ENCODE measurements at regions not wholly inside any gene's neighbourhood (a gene's known extent, or its start where the extent isn't known, plus 50 kb on each side); places are given as distances from the start of the nearest gene placed in this dataset.

GRCh38 chr5:67437905-67438845 is 241.6 kb upstream of the CD180 start:
- Mint-ChIP-seq H3K27ac (no peak overlapping the region), H3K4me3 (no peak overlapping the region), H3K4me1 (peaks cover 0 to 5% (median 0%) of the 10 kb centered on the region in 3 donors), H3K27me3 (peaks cover 0 to 8% (median 3%) of the 10 kb centered on the region in 3 donors), H3K36me3 (no peaks in the 10 kb centered on the region), H3K9me3 (no peaks in the 10 kb centered on the region)
- ATAC-seq (ENCODE audit: low read depth in 2 of 2), result no peak
- DNase-seq, result no peak

GRCh38 chr5:67435032-67435431 is 238.4 kb upstream of the CD180 start:
- no peaks in the 10 kb centered on the region for H3K36me3 Mint-ChIP-seq
- ATAC-seq (ENCODE audit: low read depth in 2 of 2) (no peak), DNase-seq (no peak)
- peaks cover 0 to 5% (median 0%) of the 10 kb centered on the region in 3 donors for H3K4me1 Mint-ChIP-seq
- H3K4me3 Mint-ChIP-seq, result no peak overlapping the region
- no peaks in the 10 kb centered on the region for H3K9me3 Mint-ChIP-seq
- H3K27ac Mint-ChIP-seq, result no peak overlapping the region
- H3K27me3 Mint-ChIP-seq, result peaks cover 0 to 8% (median 3%) of the 10 kb centered on the region in 3 donors

- H3K9me3 Mint-ChIP-seq, result no peaks in the 10 kb centered on the region
- H3K27me3 Mint-ChIP-seq, result peaks cover 0 to 8% (median 3%) of the 10 kb centered on the region in 3 donors
- peaks cover 0 to 5% (median 0%) of the 10 kb centered on the region in 3 donors for H3K4me1 Mint-ChIP-seq
- no peak overlapping the region for H3K4me3 Mint-ChIP-seq
- no peak overlapping the region for H3K27ac Mint-ChIP-seq
- no peak for DNase-seq
- no peak for ATAC-seq (ENCODE audit: low read depth in 2 of 2)
- H3K36me3 Mint-ChIP-seq, result no peaks in the 10 kb centered on the region
These were observed 237.9 kb upstream of the CD180 start for GRCh38 chr5:67434466-67434865.

- Mint-ChIP-seq H3K36me3 (no peaks in the 10 kb centered on the region), H3K9me3 (peaks cover 0 to 5% (median 0%) of the 10 kb centered on the region in 7 donors), H3K27me3 (peaks cover 0 to 3% (median 0%) of the 10 kb centered on the region in 3 donors), H3K27ac (no peak overlapping the region), H3K4me1 (peaks cover 0 to 5% (median 0%) of the 10 kb centered on the region in 3 donors), H3K4me3 (no peak overlapping the region)
- no peak for DNase-seq
- ATAC-seq (ENCODE audit: low read depth in 2 of 2), result no peak
These were observed 236.0 kb upstream of the CD180 start for GRCh38 chr5:67432606-67433005.

GRCh38 chr5:67431191-67431590 is 234.6 kb upstream of the CD180 start:
- H3K4me3 Mint-ChIP-seq, result no peak overlapping the region
- H3K9me3 Mint-ChIP-seq, result peaks cover 0 to 5% (median 0%) of the 10 kb centered on the region in 7 donors
- peaks cover 0 to 3% (median 0%) of the 10 kb centered on the region in 3 donors for H3K27me3 Mint-ChIP-seq
- H3K4me1 Mint-ChIP-seq, result no peaks in the 10 kb centered on the region
- H3K27ac Mint-ChIP-seq, result no peak overlapping the region
- ATAC-seq (ENCODE audit: low read depth in 2 of 2), result no peak
- DNase-seq, result no peak
- no peaks in the 10 kb centered on the region for H3K36me3 Mint-ChIP-seq

- Mint-ChIP-seq H3K9me3 (peaks cover 0 to 5% (median 0%) of the 10 kb centered on the region in 7 donors), H3K27me3 (no peaks in the 10 kb centered on the region), H3K27ac (no peak overlapping the region), H3K36me3 (no peaks in the 10 kb centered on the region), H3K4me1 (no peaks in the 10 kb centered on the region), H3K4me3 (no peak overlapping the region)
- ATAC-seq (ENCODE audit: low read depth in 2 of 2) (no peak), DNase-seq (no peak)
These were observed 231.3 kb upstream of the CD180 start for GRCh38 chr5:67427850-67428298.

GRCh38 chr5:67426961-67427849 is 230.6 kb upstream of the CD180 start:
- Mint-ChIP-seq H3K4me3 (no peak overlapping the region), H3K9me3 (peaks cover 0 to 5% (median 0%) of the 10 kb centered on the region in 7 donors), H3K27ac (no peak overlapping the region), H3K36me3 (no peaks in the 10 kb centered on the region), H3K4me1 (no peaks in the 10 kb centered on the region), H3K27me3 (no peaks in the 10 kb centered on the region)
- DNase-seq, result no peak
- ATAC-seq (ENCODE audit: low read depth in 2 of 2), result no peak

GRCh38 chr5:67425514-67425913 is 228.9 kb upstream of the CD180 start:
- Mint-ChIP-seq H3K36me3 (no peaks in the 10 kb centered on the region), H3K27ac (no peak overlapping the region), H3K4me3 (no peak overlapping the region), H3K9me3 (peaks cover 0 to 5% (median 0%) of the 10 kb centered on the region in 7 donors), H3K4me1 (no peaks in the 10 kb centered on the region), H3K27me3 (no peaks in the 10 kb centered on the region)
- DNase-seq (no peak), ATAC-seq (ENCODE audit: low read depth in 2 of 2) (no peak)

GRCh38 chr5:67417839-67418238 is 221.2 kb upstream of the CD180 start:
- Mint-ChIP-seq H3K27me3 (peaks cover 0 to 3% (median 0%) of the 10 kb centered on the region in 3 donors), H3K4me1 (no peaks in the 10 kb centered on the region), H3K36me3 (no peaks in the 10 kb centered on the region), H3K4me3 (no peak overlapping the region), H3K27ac (no peak overlapping the region), H3K9me3 (peaks cover 0 to 1% (median 0%) of the 10 kb centered on the region in 7 donors)
- DNase-seq (no peak), ATAC-seq (ENCODE audit: low read depth in 2 of 2) (no peak)

- no peak for ATAC-seq (ENCODE audit: low read depth in 2 of 2)
- H3K4me3 Mint-ChIP-seq, result no peak overlapping the region
These were observed 220.4 kb upstream of the CD180 start for GRCh38 chr5:67416986-67417385.

GRCh38 chr5:67416133-67416937 is 219.7 kb upstream of the CD180 start:
- Mint-ChIP-seq H3K36me3 (no peaks in the 10 kb centered on the region), H3K4me1 (no peaks in the 10 kb centered on the region), H3K27me3 (peaks cover 0 to 3% (median 0%) of the 10 kb centered on the region in 3 donors), H3K9me3 (no peaks in the 10 kb centered on the region), H3K4me3 (no peak overlapping the region), H3K27ac (no peak overlapping the region)
- ATAC-seq (ENCODE audit: low read depth in 2 of 2) (no peak), DNase-seq (no peak)

More at GRCh38 chr5:67416986-67417385, 220.4 kb upstream of the CD180 start:
- Mint-ChIP-seq H3K9me3 (no peaks in the 10 kb centered on the region), H3K36me3 (no peaks in the 10 kb centered on the region), H3K4me1 (no peaks in the 10 kb centered on the region), H3K27me3 (peaks cover 0 to 3% (median 0%) of the 10 kb centered on the region in 3 donors), H3K27ac (no peak overlapping the region)
- DNase-seq, result no peak

- Mint-ChIP-seq H3K4me1 (peaks cover 0 to under 1% (median 0%) of the 10 kb centered on the region in 3 donors), H3K9me3 (no peaks in the 10 kb centered on the region), H3K27me3 (peaks cover 0 to 3% (median 0%) of the 10 kb centered on the region in 3 donors), H3K36me3 (no peaks in the 10 kb centered on the region), H3K4me3 (no peak overlapping the region), H3K27ac (no peak overlapping the region)
- DNase-seq, result no peak
- ATAC-seq (ENCODE audit: low read depth in 2 of 2), result no peak
These were observed 218.1 kb upstream of the CD180 start for GRCh38 chr5:67414712-67415111.

GRCh38 chr5:67413721-67414120 is 217.1 kb upstream of the CD180 start:
- peaks cover 7 to 10% (median 8%) of the 10 kb centered on the region in 3 donors for H3K4me1 Mint-ChIP-seq
- no peak overlapping the region for H3K27ac Mint-ChIP-seq
- H3K4me3 Mint-ChIP-seq, result no peak overlapping the region
- H3K27me3 Mint-ChIP-seq, result peaks cover 0 to 3% (median 0%) of the 10 kb centered on the region in 3 donors
- DNase-seq (no peak), ATAC-seq (ENCODE audit: low read depth in 2 of 2) (no peak)
- no peaks in the 10 kb centered on the region for H3K9me3 Mint-ChIP-seq
- no peaks in the 10 kb centered on the region for H3K36me3 Mint-ChIP-seq

Data from naive B cell (primary cell).